HEK293 (cell line): ENCODE measurements at regions not wholly inside any gene's neighbourhood (a gene's known extent, or its start where the extent isn't known, plus 50 kb on each side); places are given as distances from the start of the nearest gene placed in this dataset.

Experiments used
- CTCF ChIA-PET: fragments of 350-600 bp; formaldehyde crosslinking; extraction: SDS; loops from one replicate; lab custom pipeline; 2021; ENCODE audit warnings: antibody characterized with exemption; lab: Yijun Ruan, JAX
- POLR2A ChIA-PET: fragments of 300-600 bp; formaldehyde crosslinking; extraction: SDS; loops from one replicate; lab custom pipeline; 2020; ENCODE audit warnings: antibody characterized with exemption, inconsistent platforms; lab: Yijun Ruan, JAX
- H3K27ac ChIP-seq: fragments of 200-500 bp; sonication (Bioruptor generic); 2 replicates; pipeline ENCODE4 v1.5.1; 2014; ENCODE audit warnings: low read depth, low read length, control low read depth, inconsistent platforms; ENCODE audit errors: extremely low read depth
- H3K36me3 ChIP-seq, 2 experiments: fragments of 200-500 bp in 1 of 2; sonication (Bioruptor generic) in 1 of 2; 1 replicate in 1 of 2; 2 replicates in 1 of 2; pipeline ENCODE4 v1.5.1; 2014 to 2017; ENCODE audit warnings: inconsistent platforms in 2 of 2, low read length in 2 of 2; ENCODE audit not compliant: control insufficient read depth in 2 of 2, insufficient read depth in 1 of 2
- H3K4me1 ChIP-seq: fragments of 200-500 bp; sonication (Bioruptor generic); 2 replicates; pipeline ENCODE4 v1.5.1; 2014; ENCODE audit warnings: mild to moderate bottlenecking, low read length, inconsistent platforms; ENCODE audit not compliant: control insufficient read depth, insufficient read depth
- H3K4me3 ChIP-seq: 2 replicates; pipeline ENCODE4 v1.5.1; 2011; ENCODE audit warnings: low read depth, mild to moderate bottlenecking, control low read depth, low read length, moderate library complexity
- H3K9me3 ChIP-seq: fragments of 200-500 bp; sonication (Bioruptor generic); 2 replicates; pipeline ENCODE4 v1.5.1; 2014; ENCODE audit warnings: low read depth, low read length, inconsistent platforms; ENCODE audit not compliant: control insufficient read depth, insufficient read depth
- BCL11B ChIP-seq: fragments of 450-650 bp; formaldehyde crosslinking; IDR thresholded peaks from 2 replicates; pipeline ENCODE4 v1.5.1; 2016; ENCODE audit warnings: low read depth, missing biosample characterization, missing genetic modification characterization
- SCRT1 ChIP-seq: fragments of 450-650 bp; formaldehyde crosslinking; IDR thresholded peaks from 2 replicates; pipeline ENCODE4 v1.5.1; 2016; ENCODE audit warnings: missing biosample characterization, missing genetic modification characterization, borderline replicate concordance
- WT1 ChIP-seq: fragments of 450-650 bp; formaldehyde crosslinking; IDR thresholded peaks from 2 replicates; pipeline ENCODE4 v1.5.1; 2016; ENCODE audit warnings: missing biosample characterization, missing genetic modification characterization
- ZBTB21 ChIP-seq: fragments of 450-650 bp; formaldehyde crosslinking; IDR thresholded peaks from 2 replicates; pipeline ENCODE4 v1.5.1; 2017; ENCODE audit warnings: missing biosample characterization, missing genetic modification characterization
- ZNF211 ChIP-seq: fragments of 450-650 bp; formaldehyde crosslinking; IDR thresholded peaks from 2 replicates; pipeline ENCODE4 v1.5.1; 2016; ENCODE audit warnings: low read depth, missing biosample characterization, missing genetic modification characterization
- ZNF366 ChIP-seq: fragments of 450-650 bp; formaldehyde crosslinking; conservative IDR thresholded peaks from 2 replicates; pipeline ENCODE4 v1.5.1; 2016; ENCODE audit warnings: missing biosample characterization, missing genetic modification characterization
- ZNF394 ChIP-seq: fragments of 450-650 bp; formaldehyde crosslinking; IDR thresholded peaks from 2 replicates; pipeline ENCODE4 v1.5.1; 2016; ENCODE audit warnings: missing biosample characterization, missing genetic modification characterization, mild to moderate bottlenecking, moderate library complexity, borderline replicate concordance
- ZNF423 ChIP-seq: fragments of 450-650 bp; formaldehyde crosslinking; IDR thresholded peaks from 2 replicates; pipeline ENCODE4 v1.5.1; 2016; ENCODE audit warnings: missing biosample characterization, missing genetic modification characterization
- ZNF433 ChIP-seq: fragments of 450-650 bp; formaldehyde crosslinking; IDR thresholded peaks from 2 replicates; pipeline ENCODE4 v1.5.1; 2016; ENCODE audit warnings: missing biosample characterization, missing genetic modification characterization, low read depth
- ZNF473 ChIP-seq: fragments of 450-650 bp; formaldehyde crosslinking; IDR thresholded peaks from 2 replicates; pipeline ENCODE4 v1.5.1; 2017; ENCODE audit warnings: missing biosample characterization, missing genetic modification characterization
- ZNF549 ChIP-seq: fragments of 450-650 bp; IDR thresholded peaks from 2 replicates; pipeline ENCODE4 v1.5.1; 2018; ENCODE audit warnings: missing biosample characterization, missing genetic modification characterization, mild to moderate bottlenecking, inconsistent platforms, moderate library complexity
- ZNF555 ChIP-seq: fragments of 450-650 bp; formaldehyde crosslinking; conservative IDR thresholded peaks from 2 replicates; pipeline ENCODE4 v1.5.1; 2017; ENCODE audit warnings: missing biosample characterization, mild to moderate bottlenecking, missing genetic modification characterization, inconsistent platforms
- ZNF600 ChIP-seq: fragments of 450-650 bp; formaldehyde crosslinking; IDR thresholded peaks from 2 replicates; pipeline ENCODE4 v1.5.1; 2016; ENCODE audit warnings: missing biosample characterization, missing genetic modification characterization
- ZNF610 ChIP-seq: fragments of 450-650 bp; formaldehyde crosslinking; IDR thresholded peaks from 2 replicates; pipeline ENCODE4 v1.5.1; 2016; ENCODE audit warnings: missing biosample characterization, missing genetic modification characterization, borderline replicate concordance
- ZNF629 ChIP-seq: fragments of 450-650 bp; formaldehyde crosslinking; IDR thresholded peaks from 2 replicates; pipeline ENCODE4 v1.5.1; 2017; ENCODE audit warnings: missing biosample characterization, missing genetic modification characterization
- ZNF654 ChIP-seq: fragments of 450-650 bp; formaldehyde crosslinking; IDR thresholded peaks from 2 replicates; pipeline ENCODE4 v1.5.1; 2016; ENCODE audit warnings: low read depth, missing biosample characterization, missing genetic modification characterization
- ZNF692 ChIP-seq: fragments of 450-650 bp; formaldehyde crosslinking; IDR thresholded peaks from 2 replicates; pipeline ENCODE4 v1.5.1; 2016; ENCODE audit warnings: missing biosample characterization, missing genetic modification characterization
- ZNF785 ChIP-seq: fragments of 450-650 bp; formaldehyde crosslinking; IDR thresholded peaks from 2 replicates; pipeline ENCODE4 v1.5.1; 2016; ENCODE audit warnings: missing biosample characterization, missing genetic modification characterization
- ZNF791 ChIP-seq: fragments of 450-650 bp; formaldehyde crosslinking; IDR thresholded peaks from 2 replicates; pipeline ENCODE4 v1.5.1; 2016; ENCODE audit warnings: missing biosample characterization, missing genetic modification characterization
- TF ChIP-seq, protein P1 (sequence below): fragments of 450-650 bp; formaldehyde crosslinking; IDR thresholded peaks from 2 replicates; pipeline ENCODE4 v1.5.1; 2017; ENCODE audit warnings: missing biosample characterization, missing genetic modification characterization
- TF ChIP-seq, protein P2 (sequence below): fragments of 450-650 bp; formaldehyde crosslinking; IDR thresholded peaks from 2 replicates; pipeline ENCODE4 v1.5.1; 2016; ENCODE audit warnings: missing biosample characterization, missing genetic modification characterization
- TF ChIP-seq, protein P3 (sequence below): fragments of 450-650 bp; formaldehyde crosslinking; IDR thresholded peaks from 2 replicates; pipeline ENCODE4 v1.5.1; 2016; ENCODE audit warnings: missing biosample characterization, missing genetic modification characterization
- TF ChIP-seq, protein P4 (sequence below): fragments of 450-650 bp; formaldehyde crosslinking; IDR thresholded peaks from 2 replicates; pipeline ENCODE4 v1.5.1; 2017; ENCODE audit warnings: missing biosample characterization, missing genetic modification characterization

GRCh38 chr2:217069263-217070042 lies 209.6 kb upstream of the TNP1 start (continued):
- TF ChIP-seq ZBTB21 (tag by site-specific recombination) (peak; percentile 74), WT1 (tag by site-specific recombination) (no peak), ZNF629 (tag by site-specific recombination) (peak; percentile 47), ZNF692 (peak; percentile 55; the same call in 1 of the 2 replicates), SCRT1 (tag by site-specific recombination) (no peak), ZNF785 (peak; percentile 27; the same call in 1 of the 2 replicates), ZNF791 (tag by site-specific recombination) (no peak), ZNF600 (tag by site-specific recombination) (0 out of 2 replicates have a peak, but pooled peaks have one; percentile 22), ZNF473 (tag by site-specific recombination) (no peak), ZNF366 (peak; percentile 56; the same call in 1 of the 2 replicates), BCL11B (no peak), ZNF610 (tag by site-specific recombination) (no peak)
- TF ChIP-seq, protein P1, sequence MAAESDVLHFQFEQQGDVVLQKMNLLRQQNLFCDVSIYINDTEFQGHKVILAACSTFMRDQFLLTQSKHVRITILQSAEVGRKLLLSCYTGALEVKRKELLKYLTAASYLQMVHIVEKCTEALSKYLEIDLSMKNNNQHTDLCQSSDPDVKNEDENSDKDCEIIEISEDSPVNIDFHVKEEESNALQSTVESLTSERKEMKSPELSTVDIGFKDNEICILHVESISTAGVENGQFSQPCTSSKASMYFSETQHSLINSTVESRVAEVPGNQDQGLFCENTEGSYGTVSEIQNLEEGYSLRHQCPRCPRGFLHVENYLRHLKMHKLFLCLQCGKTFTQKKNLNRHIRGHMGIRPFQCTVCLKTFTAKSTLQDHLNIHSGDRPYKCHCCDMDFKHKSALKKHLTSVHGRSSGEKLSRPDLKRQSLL (tag by site-specific recombination): no peak
- TF ChIP-seq, protein P2, sequence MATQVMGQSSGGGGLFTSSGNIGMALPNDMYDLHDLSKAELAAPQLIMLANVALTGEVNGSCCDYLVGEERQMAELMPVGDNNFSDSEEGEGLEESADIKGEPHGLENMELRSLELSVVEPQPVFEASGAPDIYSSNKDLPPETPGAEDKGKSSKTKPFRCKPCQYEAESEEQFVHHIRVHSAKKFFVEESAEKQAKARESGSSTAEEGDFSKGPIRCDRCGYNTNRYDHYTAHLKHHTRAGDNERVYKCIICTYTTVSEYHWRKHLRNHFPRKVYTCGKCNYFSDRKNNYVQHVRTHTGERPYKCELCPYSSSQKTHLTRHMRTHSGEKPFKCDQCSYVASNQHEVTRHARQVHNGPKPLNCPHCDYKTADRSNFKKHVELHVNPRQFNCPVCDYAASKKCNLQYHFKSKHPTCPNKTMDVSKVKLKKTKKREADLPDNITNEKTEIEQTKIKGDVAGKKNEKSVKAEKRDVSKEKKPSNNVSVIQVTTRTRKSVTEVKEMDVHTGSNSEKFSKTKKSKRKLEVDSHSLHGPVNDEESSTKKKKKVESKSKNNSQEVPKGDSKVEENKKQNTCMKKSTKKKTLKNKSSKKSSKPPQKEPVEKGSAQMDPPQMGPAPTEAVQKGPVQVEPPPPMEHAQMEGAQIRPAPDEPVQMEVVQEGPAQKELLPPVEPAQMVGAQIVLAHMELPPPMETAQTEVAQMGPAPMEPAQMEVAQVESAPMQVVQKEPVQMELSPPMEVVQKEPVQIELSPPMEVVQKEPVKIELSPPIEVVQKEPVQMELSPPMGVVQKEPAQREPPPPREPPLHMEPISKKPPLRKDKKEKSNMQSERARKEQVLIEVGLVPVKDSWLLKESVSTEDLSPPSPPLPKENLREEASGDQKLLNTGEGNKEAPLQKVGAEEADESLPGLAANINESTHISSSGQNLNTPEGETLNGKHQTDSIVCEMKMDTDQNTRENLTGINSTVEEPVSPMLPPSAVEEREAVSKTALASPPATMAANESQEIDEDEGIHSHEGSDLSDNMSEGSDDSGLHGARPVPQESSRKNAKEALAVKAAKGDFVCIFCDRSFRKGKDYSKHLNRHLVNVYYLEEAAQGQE (tag by site-specific recombination): no peak
- TF ChIP-seq, protein P3, sequence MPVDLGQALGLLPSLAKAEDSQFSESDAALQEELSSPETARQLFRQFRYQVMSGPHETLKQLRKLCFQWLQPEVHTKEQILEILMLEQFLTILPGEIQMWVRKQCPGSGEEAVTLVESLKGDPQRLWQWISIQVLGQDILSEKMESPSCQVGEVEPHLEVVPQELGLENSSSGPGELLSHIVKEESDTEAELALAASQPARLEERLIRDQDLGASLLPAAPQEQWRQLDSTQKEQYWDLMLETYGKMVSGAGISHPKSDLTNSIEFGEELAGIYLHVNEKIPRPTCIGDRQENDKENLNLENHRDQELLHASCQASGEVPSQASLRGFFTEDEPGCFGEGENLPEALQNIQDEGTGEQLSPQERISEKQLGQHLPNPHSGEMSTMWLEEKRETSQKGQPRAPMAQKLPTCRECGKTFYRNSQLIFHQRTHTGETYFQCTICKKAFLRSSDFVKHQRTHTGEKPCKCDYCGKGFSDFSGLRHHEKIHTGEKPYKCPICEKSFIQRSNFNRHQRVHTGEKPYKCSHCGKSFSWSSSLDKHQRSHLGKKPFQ (tag by site-specific recombination): peak; percentile 93

DNA sequence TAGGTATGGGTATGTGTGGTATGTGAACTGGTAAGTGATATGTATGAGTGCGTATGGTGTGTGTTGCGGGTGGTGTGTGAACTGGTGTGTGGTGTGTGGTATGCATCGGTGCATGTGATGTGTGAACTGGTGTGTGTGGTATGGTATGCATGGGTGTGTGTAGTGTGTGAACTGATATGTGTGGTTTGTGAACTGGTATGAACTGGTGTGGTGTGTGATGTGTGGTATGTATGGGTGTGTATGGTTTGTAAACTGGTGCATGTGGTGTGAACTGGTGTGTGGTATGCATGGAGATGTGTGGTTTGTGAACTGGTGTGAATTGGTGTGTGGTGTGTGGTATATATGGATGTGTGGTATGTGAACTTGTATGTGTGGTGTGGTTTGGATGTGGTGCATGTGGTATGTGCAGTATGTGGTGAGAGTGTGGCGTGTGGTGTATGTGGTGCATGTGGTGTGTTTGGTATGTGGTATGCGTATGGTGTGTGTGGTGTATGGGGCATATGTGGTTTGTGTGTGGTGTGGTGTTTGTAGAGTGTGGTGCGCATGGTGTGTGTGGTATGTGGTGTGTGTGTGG lies 208.9 kb upstream of the TNP1 start:
- Histone ChIP-seq H3K27ac (no peak overlapping the region), H3K4me3 (no peak overlapping the region), H3K9me3 (no peaks in the 10 kb centered on the region), H3K4me1 (no peaks in the 10 kb centered on the region), H3K36me3 (no peaks in the 10 kb centered on the region)
- ChIA-PET CTCF (no interaction called here), POLR2A (no interaction called here)
- TF ChIP-seq ZNF555 (tag by site-specific recombination) (no peak), ZNF423 (tag by site-specific recombination) (no peak), ZNF211 (tag by site-specific recombination) (peak; percentile 55; the same call in 1 of the 2 replicates), ZNF433 (tag by site-specific recombination) (no peak), WT1 (tag by site-specific recombination) (no peak), ZNF394 (no peak), ZNF654 (tag by site-specific recombination) (no peak), SCRT1 (tag by site-specific recombination) (no peak), ZNF549 (tag by site-specific recombination) (no peak)
- TF ChIP-seq, protein P3 (tag by site-specific recombination): peak; percentile 100
- TF ChIP-seq, protein P4, sequence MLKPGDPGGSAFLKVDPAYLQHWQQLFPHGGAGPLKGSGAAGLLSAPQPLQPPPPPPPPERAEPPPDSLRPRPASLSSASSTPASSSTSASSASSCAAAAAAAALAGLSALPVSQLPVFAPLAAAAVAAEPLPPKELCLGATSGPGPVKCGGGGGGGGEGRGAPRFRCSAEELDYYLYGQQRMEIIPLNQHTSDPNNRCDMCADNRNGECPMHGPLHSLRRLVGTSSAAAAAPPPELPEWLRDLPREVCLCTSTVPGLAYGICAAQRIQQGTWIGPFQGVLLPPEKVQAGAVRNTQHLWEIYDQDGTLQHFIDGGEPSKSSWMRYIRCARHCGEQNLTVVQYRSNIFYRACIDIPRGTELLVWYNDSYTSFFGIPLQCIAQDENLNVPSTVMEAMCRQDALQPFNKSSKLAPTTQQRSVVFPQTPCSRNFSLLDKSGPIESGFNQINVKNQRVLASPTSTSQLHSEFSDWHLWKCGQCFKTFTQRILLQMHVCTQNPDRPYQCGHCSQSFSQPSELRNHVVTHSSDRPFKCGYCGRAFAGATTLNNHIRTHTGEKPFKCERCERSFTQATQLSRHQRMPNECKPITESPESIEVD (tag by site-specific recombination): no peak
